Muscle layer of colon (tissue), 2 donors: ENCODE measurements at regions not wholly inside any gene's neighbourhood (a gene's known extent, or its start where the extent isn't known, plus 50 kb on each side); places are given as distances from the start of the nearest gene placed in this dataset.

Experiments
- H3K27ac ChIP-seq: one replicate; pipeline ENCODE4 v1.7.0; 2013; ENCODE audit warnings: low read depth, mild to moderate bottlenecking, low read length, moderate library complexity
- H3K27me3 ChIP-seq, 2 donors: one replicate each; pipeline ENCODE4 v1.7.0; 2013; ENCODE audit warnings: low read length in 2 of 2, mild to moderate bottlenecking in 2 of 2; ENCODE audit not compliant: insufficient read depth in 2 of 2, control insufficient read depth in 1 of 2
- H3K36me3 ChIP-seq: one replicate; pipeline ENCODE4 v1.7.0; 2013; ENCODE audit warnings: mild to moderate bottlenecking, low read length; ENCODE audit not compliant: insufficient read depth
- H3K4me1 ChIP-seq: one replicate; pipeline ENCODE4 v1.7.0; 2013; ENCODE audit warnings: mild to moderate bottlenecking, low read length; ENCODE audit not compliant: insufficient read depth
- H3K4me3 ChIP-seq, 2 donors: one replicate each; pipeline ENCODE4 v1.7.0; 2013; ENCODE audit warnings: low read length in 2 of 2, low read depth in 1 of 2, mild to moderate bottlenecking in 1 of 2, moderate library complexity in 1 of 2
- H3K9ac ChIP-seq: one replicate; pipeline ENCODE4 v1.7.0; 2013; ENCODE audit warnings: low read length
- H3K9me3 ChIP-seq: one replicate; pipeline ENCODE4 v1.7.0; 2013; ENCODE audit warnings: mild to moderate bottlenecking, low read length
- donor health status: abdominal sarcoma.
- donor health status: Adenocarcinoma of cecum.

- Histone ChIP-seq H3K27ac (no peak overlapping the region), H3K4me3 (no peak overlapping the region), H3K9ac (no peak overlapping the region), H3K4me1 (no peaks in the 10 kb centered on the region), H3K36me3 (no peaks in the 10 kb centered on the region), H3K27me3 (no peaks in the 10 kb centered on the region), H3K9me3 (no peaks in the 10 kb centered on the region)
Observed at GRCh38 chr16:9256196-9256595, 164.8 kb downstream of the HAPSTR1 start.

- Histone ChIP-seq H3K36me3 (no peaks in the 10 kb centered on the region), H3K4me3 (no peak overlapping the region), H3K9ac (no peak overlapping the region), H3K27ac (no peak overlapping the region), H3K27me3 (no peaks in the 10 kb centered on the region), H3K4me1 (no peaks in the 10 kb centered on the region), H3K9me3 (no peaks in the 10 kb centered on the region)
Observed at GRCh38 chr16:9257843-9258242, 166.4 kb downstream of the HAPSTR1 start.

GRCh38 chr16:9258423-9259051 lies 167.1 kb downstream of the HAPSTR1 start:
- H3K9ac ChIP-seq = no peak overlapping the region

DNA sequence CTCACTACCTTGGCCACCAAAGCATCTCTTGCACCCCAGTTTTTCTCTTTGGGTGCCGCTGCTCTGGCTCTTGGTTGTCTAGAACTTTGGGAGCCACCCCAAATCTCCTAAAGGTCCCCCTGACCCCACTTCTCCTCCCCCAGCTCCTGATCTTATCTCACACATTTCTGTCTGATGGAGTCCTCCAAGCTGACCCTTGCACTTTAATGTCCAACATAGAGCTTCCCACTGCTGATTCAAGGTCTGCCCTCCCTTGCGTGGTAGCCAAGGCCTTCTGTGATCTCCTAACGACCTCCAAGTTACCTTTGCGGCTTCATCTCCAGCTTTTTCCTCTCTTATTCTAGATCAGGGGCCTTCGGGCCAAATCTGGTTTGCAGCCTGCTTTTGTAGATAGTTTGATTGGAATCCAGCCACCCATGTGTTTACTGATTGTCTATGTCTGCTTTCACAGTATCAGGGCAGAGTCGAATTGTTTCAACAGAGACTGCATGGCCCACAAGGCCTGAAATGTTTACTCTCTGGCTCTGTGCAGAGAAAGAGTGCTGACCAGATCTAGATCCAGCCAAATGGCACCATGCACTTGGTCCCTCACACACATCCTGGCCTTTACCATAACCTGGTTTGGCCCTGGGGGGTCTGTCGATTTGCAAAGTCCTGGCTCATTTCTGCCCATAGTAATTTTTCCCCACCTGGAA lies 168.6 kb downstream of the HAPSTR1 start:
- H3K4me3 ChIP-seq = no peak overlapping the region
- H3K36me3 ChIP-seq = no peaks in the 10 kb centered on the region
- H3K9me3 ChIP-seq = no peaks in the 10 kb centered on the region
- no peak overlapping the region for H3K27ac ChIP-seq
- no peak overlapping the region for H3K9ac ChIP-seq
- H3K27me3 ChIP-seq = no peaks in the 10 kb centered on the region
- H3K4me1 ChIP-seq = no peaks in the 10 kb centered on the region

More at GRCh38 chr16:9258423-9259051, 167.1 kb downstream of the HAPSTR1 start:
- no peaks in the 10 kb centered on the region for H3K36me3 ChIP-seq
- H3K4me3 ChIP-seq = no peak overlapping the region
- no peaks in the 10 kb centered on the region for H3K9me3 ChIP-seq
- H3K27ac ChIP-seq = no peak overlapping the region
- no peaks in the 10 kb centered on the region for H3K4me1 ChIP-seq
- no peaks in the 10 kb centered on the region for H3K27me3 ChIP-seq

- Histone ChIP-seq H3K9ac (no peak overlapping the region), H3K27me3 (no peaks in the 10 kb centered on the region), H3K27ac (no peak overlapping the region), H3K36me3 (no peaks in the 10 kb centered on the region), H3K4me3 (no peak overlapping the region), H3K9me3 (peaks cover 2% of the 10 kb centered on the region), H3K4me1 (no peaks in the 10 kb centered on the region)
Observed at GRCh38 chr16:9260666-9261065, 169.2 kb downstream of the HAPSTR1 start.

DNA sequence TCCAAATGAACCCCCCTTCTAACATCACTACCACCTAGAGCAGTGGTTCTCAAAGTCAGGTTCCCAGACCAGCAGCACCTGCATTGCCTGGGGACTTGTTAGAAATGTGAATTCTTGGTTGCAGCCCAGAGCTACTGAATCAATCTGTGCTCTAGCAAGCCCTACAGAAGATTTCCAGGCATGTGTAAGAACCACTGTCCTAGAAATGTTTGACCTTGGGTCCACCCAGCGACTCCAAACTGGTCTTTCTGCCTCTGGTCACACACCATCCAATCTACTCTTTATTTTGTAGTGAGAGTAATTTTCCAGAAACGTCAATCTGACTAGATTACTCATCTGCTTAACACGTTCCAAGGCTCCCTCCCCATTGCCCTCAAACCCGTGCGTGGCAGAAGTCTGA lies 169.9 kb downstream of the HAPSTR1 start:
- H3K9ac ChIP-seq = no peak overlapping the region
- no peaks in the 10 kb centered on the region for H3K4me1 ChIP-seq
- peaks cover 4% of the 10 kb centered on the region for H3K9me3 ChIP-seq
- H3K27ac ChIP-seq = no peak overlapping the region
- H3K36me3 ChIP-seq = no peaks in the 10 kb centered on the region
- H3K27me3 ChIP-seq = no peaks in the 10 kb centered on the region
- no peak overlapping the region for H3K4me3 ChIP-seq

DNA sequence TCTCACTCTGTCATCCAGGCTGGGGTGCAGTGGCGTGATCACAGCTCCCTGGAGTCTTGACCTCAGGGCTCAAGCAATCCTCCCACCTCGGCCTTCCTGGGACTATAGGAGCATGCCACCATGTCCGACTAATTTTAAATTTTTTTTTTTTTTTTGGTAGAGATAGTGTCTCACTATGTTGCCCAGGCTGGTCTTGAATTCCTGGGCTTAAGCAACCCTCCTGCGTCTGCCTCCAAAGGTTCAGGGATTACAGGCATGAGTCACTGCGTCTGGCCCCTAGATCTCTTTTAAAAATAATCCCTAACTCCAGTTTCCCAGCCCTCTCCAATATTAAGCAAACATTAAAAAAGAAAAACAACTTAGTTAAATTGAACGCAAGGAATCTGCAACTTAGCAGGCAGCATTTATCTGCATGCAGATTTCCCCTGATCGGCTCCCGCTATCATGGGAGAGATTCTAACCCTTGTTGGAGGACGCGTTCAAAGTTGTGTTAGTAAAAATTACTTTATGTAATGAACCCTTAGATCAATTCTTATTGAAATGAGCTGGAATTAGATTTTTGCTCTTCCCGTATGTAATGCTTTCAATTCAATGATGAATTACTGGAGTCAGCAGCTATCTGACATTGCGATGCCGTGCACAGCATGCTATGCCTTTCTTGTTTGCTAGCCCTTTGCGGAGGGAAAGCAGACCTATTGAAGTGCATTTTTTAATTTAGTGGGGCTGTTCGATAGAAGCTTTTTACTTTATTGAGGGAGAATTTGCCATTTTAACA lies 171.7 kb downstream of the HAPSTR1 start:
- Histone ChIP-seq H3K27me3 (no peaks in the 10 kb centered on the region), H3K4me3 (no peak overlapping the region), H3K4me1 (no peaks in the 10 kb centered on the region), H3K9ac (no peak overlapping the region), H3K9me3 (peaks cover 4% of the 10 kb centered on the region), H3K27ac (no peak overlapping the region), H3K36me3 (no peaks in the 10 kb centered on the region)

- H3K27ac ChIP-seq = no peak overlapping the region
- no peak overlapping the region for H3K9ac ChIP-seq
- H3K27me3 ChIP-seq = no peaks in the 10 kb centered on the region
- H3K4me1 ChIP-seq = no peaks in the 10 kb centered on the region
- H3K36me3 ChIP-seq = no peaks in the 10 kb centered on the region
- peaks cover 4% of the 10 kb centered on the region for H3K9me3 ChIP-seq
- no peak overlapping the region for H3K4me3 ChIP-seq
Observed at GRCh38 chr16:9264067-9264466, 172.6 kb downstream of the HAPSTR1 start.

- Histone ChIP-seq H3K36me3 (no peaks in the 10 kb centered on the region), H3K27me3 (no peaks in the 10 kb centered on the region), H3K9ac (no peak overlapping the region)
Observed at GRCh38 chr16:9268446-9268845, 177.0 kb downstream of the HAPSTR1 start.

GRCh38 chr16:9270424-9270823 lies 179.0 kb downstream of the HAPSTR1 start:
- no peaks in the 10 kb centered on the region for H3K27me3 ChIP-seq
- H3K27ac ChIP-seq = no peak overlapping the region
- H3K4me1 ChIP-seq = no peaks in the 10 kb centered on the region
- no peaks in the 10 kb centered on the region for H3K36me3 ChIP-seq
- peaks cover 4% of the 10 kb centered on the region for H3K9me3 ChIP-seq
- H3K4me3 ChIP-seq = no peak overlapping the region
- no peak overlapping the region for H3K9ac ChIP-seq

More at GRCh38 chr16:9268446-9268845, 177.0 kb downstream of the HAPSTR1 start:
- peaks cover 4% of the 10 kb centered on the region for H3K9me3 ChIP-seq
- no peaks in the 10 kb centered on the region for H3K4me1 ChIP-seq
- H3K27ac ChIP-seq = no peak overlapping the region
- H3K4me3 ChIP-seq = no peak overlapping the region

DNA sequence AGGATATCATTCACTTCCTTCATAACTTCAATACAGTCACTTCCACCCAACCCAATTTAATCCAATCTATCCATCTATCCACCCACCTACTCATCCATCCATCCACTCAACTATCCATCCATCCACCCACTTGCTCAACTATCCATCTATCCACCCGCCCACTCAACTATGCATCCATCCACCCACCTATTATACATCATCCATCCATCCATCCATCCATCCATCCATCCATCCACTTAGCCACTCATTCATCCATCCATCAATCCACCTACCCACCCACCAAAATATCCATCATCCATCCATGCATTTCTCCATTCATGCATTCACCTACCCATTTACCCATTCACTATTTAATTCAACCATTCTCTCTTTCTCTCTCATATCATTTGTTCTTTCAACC lies 179.5 kb downstream of the HAPSTR1 start:
- H3K27me3 ChIP-seq = no peaks in the 10 kb centered on the region
- no peaks in the 10 kb centered on the region for H3K36me3 ChIP-seq
- no peak overlapping the region for H3K9ac ChIP-seq
- no peaks in the 10 kb centered on the region for H3K4me1 ChIP-seq
- H3K9me3 ChIP-seq = no peaks in the 10 kb centered on the region
- H3K27ac ChIP-seq = no peak overlapping the region
- no peak overlapping the region for H3K4me3 ChIP-seq
